ENCODE measurements at regions not wholly inside any gene's neighbourhood (a gene's known extent, or its start where the extent isn't known, plus 50 kb on each side); places are given as distances from the start of the nearest gene placed in this dataset.
"Not testable (repeated sequence)": the region's sequence is repeated elsewhere in the genome, so short reads cannot be mapped to it uniquely, and the experiment has no call there.

GRCh38 chr3:163361357-163361878 is 1716.9 kb downstream of the SI start:
- not testable (repeated sequence) for DNase-seq

GRCh38 chr3:163347944-163348343 is 1730.4 kb downstream of the SI start:
- DNase-seq = no peak

- DNase-seq = no peak
Measured at GRCh38 chr3:163335429-163335828, 1742.9 kb downstream of the SI start.

- no peak for DNase-seq
Measured at GRCh38 chr3:163328680-163329079, 1749.6 kb downstream of the SI start.

GRCh38 chr3:163327086-163327485 is 1751.2 kb downstream of the SI start:
- no peak for DNase-seq

GRCh38 chr3:163315786-163316185 is 1762.5 kb downstream of the SI start:
- DNase-seq = no peak

- DNase-seq = no peak
Measured at GRCh38 chr3:163306405-163306804, 1771.9 kb downstream of the SI start.

GRCh38 chr3:163273694-163274093 is 1777.1 kb downstream of the OTOL1 start:
- DNase-seq = no peak

- no peak for DNase-seq
Measured at GRCh38 chr3:163266731-163267130, 1770.1 kb downstream of the OTOL1 start.

GRCh38 chr3:163261618-163262017 is 1765.0 kb downstream of the OTOL1 start:
- no peak for DNase-seq

- no peak for DNase-seq
Measured at GRCh38 chr3:163261056-163261455, 1764.4 kb downstream of the OTOL1 start.

GRCh38 chr3:163218336-163218735 is 1721.7 kb downstream of the OTOL1 start:
- no peak for DNase-seq

- DNase-seq = no peak
Measured at GRCh38 chr3:163213838-163214237, 1717.2 kb downstream of the OTOL1 start.

GRCh38 chr3:163196815-163197374 is 1700.3 kb downstream of the OTOL1 start:
- no peak for DNase-seq

GRCh38 chr3:163196245-163196644 is 1699.6 kb downstream of the OTOL1 start:
- no peak for DNase-seq

- DNase-seq = no peak
Measured at GRCh38 chr3:163185721-163186350, 1689.2 kb downstream of the OTOL1 start.

- no peak for DNase-seq
Measured at GRCh38 chr3:163175970-163176369, 1679.4 kb downstream of the OTOL1 start.

- not testable (repeated sequence) for DNase-seq
Measured at GRCh38 chr3:163172513-163172912, 1675.9 kb downstream of the OTOL1 start.

- DNase-seq = no peak
Measured at GRCh38 chr3:163166197-163166596, 1669.6 kb downstream of the OTOL1 start.

- DNase-seq = no peak
Measured at GRCh38 chr3:163159306-163159705, 1662.7 kb downstream of the OTOL1 start.

GRCh38 chr3:163139600-163139999 is 1643.0 kb downstream of the OTOL1 start:
- no peak for DNase-seq

GRCh38 chr3:163138258-163138657 is 1641.7 kb downstream of the OTOL1 start:
- no peak for DNase-seq

GRCh38 chr3:163132111-163132510 is 1635.5 kb downstream of the OTOL1 start:
- no peak for DNase-seq

GRCh38 chr3:163129287-163129686 is 1632.7 kb downstream of the OTOL1 start:
- no peak for DNase-seq

GRCh38 chr3:163126115-163126514 is 1629.5 kb downstream of the OTOL1 start:
- DNase-seq = no peak
